Suprapubic skin (tissue), 4 donors: ENCODE measurements at regions not wholly inside any gene's neighbourhood (a gene's known extent, or its start where the extent isn't known, plus 50 kb on each side); places are given as distances from the start of the nearest gene placed in this dataset.

Experiments
- EP300 ChIP-seq: sonication (generic); formaldehyde crosslinking; IDR thresholded peaks from one replicate; pipeline ENCODE4 v1.6.1; 2017; ENCODE audit warnings: antibody characterized with exemption
- POLR2A ChIP-seq, 2 donors: fragments of 450-650 bp; IDR thresholded peaks; one replicate each; pipeline ENCODE4 v1.6.1; 2017; ENCODE audit warnings: antibody characterized with exemption in 2 of 2, mild to moderate bottlenecking in 2 of 2, moderate library complexity in 2 of 2
- POLR2AphosphoS5 ChIP-seq, 3 donors: sonication (generic); formaldehyde crosslinking; IDR thresholded peaks; one replicate each; pipeline ENCODE4 v1.6.1; 2017; ENCODE audit warnings: antibody characterized with exemption in 3 of 3
- TF ChIP-seq, protein P1 (sequence below), 2 donors: fragments of 200-600 bp in 1 of 2; fragments of 450-650 bp in 1 of 2; sonication (generic) in 1 of 2; IDR thresholded peaks; one replicate each; pipeline ENCODE4 v1.5.1; 2016 to 2019; ENCODE audit warnings: antibody characterized with exemption in 2 of 2, mild to moderate bottlenecking in 1 of 2, moderate library complexity in 1 of 2

- no peak for TF ChIP-seq POLR2A (IDR thresholded peaks at IDR 0.05)
- TF ChIP-seq, protein P1, sequence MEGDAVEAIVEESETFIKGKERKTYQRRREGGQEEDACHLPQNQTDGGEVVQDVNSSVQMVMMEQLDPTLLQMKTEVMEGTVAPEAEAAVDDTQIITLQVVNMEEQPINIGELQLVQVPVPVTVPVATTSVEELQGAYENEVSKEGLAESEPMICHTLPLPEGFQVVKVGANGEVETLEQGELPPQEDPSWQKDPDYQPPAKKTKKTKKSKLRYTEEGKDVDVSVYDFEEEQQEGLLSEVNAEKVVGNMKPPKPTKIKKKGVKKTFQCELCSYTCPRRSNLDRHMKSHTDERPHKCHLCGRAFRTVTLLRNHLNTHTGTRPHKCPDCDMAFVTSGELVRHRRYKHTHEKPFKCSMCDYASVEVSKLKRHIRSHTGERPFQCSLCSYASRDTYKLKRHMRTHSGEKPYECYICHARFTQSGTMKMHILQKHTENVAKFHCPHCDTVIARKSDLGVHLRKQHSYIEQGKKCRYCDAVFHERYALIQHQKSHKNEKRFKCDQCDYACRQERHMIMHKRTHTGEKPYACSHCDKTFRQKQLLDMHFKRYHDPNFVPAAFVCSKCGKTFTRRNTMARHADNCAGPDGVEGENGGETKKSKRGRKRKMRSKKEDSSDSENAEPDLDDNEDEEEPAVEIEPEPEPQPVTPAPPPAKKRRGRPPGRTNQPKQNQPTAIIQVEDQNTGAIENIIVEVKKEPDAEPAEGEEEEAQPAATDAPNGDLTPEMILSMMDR (IDR thresholded peaks at IDR 0.05), result no peak
- no peak for TF ChIP-seq EP300
- no peak for TF ChIP-seq POLR2AphosphoS5 (IDR thresholded peaks at IDR 0.05)
Observed at GRCh38 chr13:85709072-85709471, 90.1 kb downstream of the SLITRK6 start.
